ENCODE measurements at regions not wholly inside any gene's neighbourhood (a gene's known extent, or its start where the extent isn't known, plus 50 kb on each side); places are given as distances from the start of the nearest gene placed in this dataset.

- TF ChIP-seq, protein P1, sequence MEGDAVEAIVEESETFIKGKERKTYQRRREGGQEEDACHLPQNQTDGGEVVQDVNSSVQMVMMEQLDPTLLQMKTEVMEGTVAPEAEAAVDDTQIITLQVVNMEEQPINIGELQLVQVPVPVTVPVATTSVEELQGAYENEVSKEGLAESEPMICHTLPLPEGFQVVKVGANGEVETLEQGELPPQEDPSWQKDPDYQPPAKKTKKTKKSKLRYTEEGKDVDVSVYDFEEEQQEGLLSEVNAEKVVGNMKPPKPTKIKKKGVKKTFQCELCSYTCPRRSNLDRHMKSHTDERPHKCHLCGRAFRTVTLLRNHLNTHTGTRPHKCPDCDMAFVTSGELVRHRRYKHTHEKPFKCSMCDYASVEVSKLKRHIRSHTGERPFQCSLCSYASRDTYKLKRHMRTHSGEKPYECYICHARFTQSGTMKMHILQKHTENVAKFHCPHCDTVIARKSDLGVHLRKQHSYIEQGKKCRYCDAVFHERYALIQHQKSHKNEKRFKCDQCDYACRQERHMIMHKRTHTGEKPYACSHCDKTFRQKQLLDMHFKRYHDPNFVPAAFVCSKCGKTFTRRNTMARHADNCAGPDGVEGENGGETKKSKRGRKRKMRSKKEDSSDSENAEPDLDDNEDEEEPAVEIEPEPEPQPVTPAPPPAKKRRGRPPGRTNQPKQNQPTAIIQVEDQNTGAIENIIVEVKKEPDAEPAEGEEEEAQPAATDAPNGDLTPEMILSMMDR (IDR thresholded peaks at IDR 0.05) = no peak
- no peak for TF ChIP-seq POLR2A (IDR thresholded peaks at IDR 0.05)
- no peak for TF ChIP-seq POLR2AphosphoS5 (IDR thresholded peaks at IDR 0.05)
Measured at GRCh38 chr2:2787301-2787907, 456.3 kb upstream of the MYT1L start.
